HG03439 (cell line): ENCODE measurements at regions not wholly inside any gene's neighbourhood (a gene's known extent, or its start where the extent isn't known, plus 50 kb on each side); places are given as distances from the start of the nearest gene placed in this dataset.
"Not testable (repeated sequence)": the region's sequence is repeated elsewhere in the genome, so short reads cannot be mapped to it uniquely, and the experiment has no call there.

Source experiments
- ATAC-seq: cut with Tn5 transposase; IDR thresholded peaks from one replicate; pipeline ENCODE4 v1.9.1; 2021; ENCODE audit warnings: mild to moderate bottlenecking, moderate library complexity; ENCODE audit not compliant: unreplicated experiment

DNA sequence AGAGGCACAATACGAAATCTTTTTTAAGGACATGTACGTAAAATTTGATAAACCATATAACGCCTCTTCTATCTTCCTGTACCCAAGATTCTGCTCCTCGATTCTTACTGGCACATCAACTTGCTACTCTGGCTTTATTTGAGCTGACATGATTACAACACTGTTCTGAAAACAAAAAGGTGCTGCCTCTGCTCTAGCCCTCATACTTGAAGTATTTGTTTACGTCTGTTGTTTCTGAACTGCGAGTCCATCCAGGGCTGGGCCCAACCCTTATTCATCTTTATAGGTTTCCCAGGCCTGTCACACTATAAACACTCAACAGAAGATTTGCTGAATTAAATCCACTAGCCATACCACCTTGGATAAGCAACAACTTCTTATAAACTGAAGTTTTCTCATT, 96.2 kb upstream of the SVIL start:
- ATAC-seq: no peak

- ATAC-seq: no peak
These were observed 95.7 kb upstream of the SVIL start for GRCh38 chr10:29730458-29730857.

GRCh38 chr10:29728541-29729049, 93.8 kb upstream of the SVIL start:
- no peak for ATAC-seq

- ATAC-seq: not testable (repeated sequence)
These were observed 91.2 kb upstream of the SVIL start for GRCh38 chr10:29725927-29726326.

- no peak for ATAC-seq
These were observed 90.5 kb upstream of the SVIL start for GRCh38 chr10:29725133-29725720.

DNA sequence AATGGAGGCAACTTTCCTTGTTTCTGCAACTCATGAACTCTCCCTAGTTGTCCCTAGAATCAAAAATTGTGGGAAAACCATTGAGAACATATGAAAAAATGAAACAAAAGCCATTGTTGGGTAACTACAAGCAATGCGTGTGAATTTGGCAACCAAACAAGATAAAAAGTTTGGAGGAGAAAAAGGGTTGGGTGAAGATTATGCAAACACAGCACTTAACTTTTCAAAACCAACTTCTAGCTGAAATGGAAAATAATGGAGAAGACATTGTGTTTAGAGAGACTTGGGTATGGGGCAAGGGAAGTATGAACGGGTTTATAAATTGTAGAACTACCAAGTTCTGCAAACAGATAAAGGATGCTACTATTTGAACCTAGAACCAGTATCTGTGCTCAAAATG, 89.0 kb upstream of the SVIL start:
- no peak for ATAC-seq

DNA sequence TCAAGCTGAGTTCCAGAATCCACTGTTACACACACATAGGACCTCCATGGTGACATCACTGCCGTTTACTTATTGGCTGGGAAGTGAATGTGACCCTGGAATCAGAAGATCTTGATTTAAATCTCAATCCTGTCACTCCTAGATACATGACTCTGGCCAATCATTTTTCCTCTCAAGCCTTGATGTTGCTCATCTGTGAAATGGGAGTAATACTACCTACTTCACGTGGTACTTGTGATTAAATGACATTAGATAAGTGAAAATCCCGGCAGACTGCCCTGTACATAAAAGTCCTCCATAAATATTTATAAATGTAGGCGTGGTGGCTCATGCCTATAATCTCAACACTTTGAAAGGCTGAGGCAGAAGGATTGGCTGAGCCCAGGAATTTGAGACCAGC, 88.0 kb upstream of the SVIL start:
- no peak for ATAC-seq

DNA sequence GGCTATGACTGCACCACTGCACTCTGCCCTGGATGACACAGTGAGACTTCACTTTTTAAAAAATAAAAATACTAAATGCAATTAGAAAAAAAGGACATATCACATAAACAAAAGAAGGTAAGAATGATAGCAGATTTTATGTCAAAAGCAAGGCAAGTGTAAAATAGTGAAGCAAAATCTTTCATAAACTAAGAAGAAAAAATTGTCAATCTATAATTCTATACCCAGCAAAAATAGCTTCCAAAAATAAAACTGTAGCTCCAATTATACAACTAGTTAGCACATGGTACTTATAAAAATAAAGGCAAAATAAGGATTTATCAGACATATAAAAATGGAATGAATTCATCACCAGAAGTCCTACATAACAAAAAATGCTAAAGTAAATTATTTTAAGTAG, 85.4 kb upstream of the SVIL start:
- ATAC-seq: no peak

GRCh38 chr10:29719281-29719675, 84.5 kb upstream of the SVIL start:
- ATAC-seq: no peak

DNA sequence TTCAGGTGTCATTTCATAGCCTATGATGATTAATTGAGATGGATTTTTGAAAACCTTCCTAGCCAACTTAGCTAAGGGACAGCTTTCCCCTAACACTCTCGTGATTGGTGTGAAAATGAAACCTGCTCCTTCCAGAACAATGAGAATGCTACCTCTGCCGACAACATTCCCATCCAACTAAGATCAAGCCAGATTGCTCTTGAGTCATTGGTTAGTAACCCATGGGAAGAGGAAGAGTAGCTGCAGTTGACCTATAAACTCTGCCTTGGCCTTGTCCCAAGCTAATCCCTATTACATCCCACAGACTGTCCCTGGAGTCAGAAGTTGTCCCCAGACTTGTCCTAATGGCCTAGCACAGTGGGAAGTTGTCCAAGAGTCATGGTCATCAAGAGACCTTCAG, 80.5 kb upstream of the SVIL start:
- no peak for ATAC-seq

DNA sequence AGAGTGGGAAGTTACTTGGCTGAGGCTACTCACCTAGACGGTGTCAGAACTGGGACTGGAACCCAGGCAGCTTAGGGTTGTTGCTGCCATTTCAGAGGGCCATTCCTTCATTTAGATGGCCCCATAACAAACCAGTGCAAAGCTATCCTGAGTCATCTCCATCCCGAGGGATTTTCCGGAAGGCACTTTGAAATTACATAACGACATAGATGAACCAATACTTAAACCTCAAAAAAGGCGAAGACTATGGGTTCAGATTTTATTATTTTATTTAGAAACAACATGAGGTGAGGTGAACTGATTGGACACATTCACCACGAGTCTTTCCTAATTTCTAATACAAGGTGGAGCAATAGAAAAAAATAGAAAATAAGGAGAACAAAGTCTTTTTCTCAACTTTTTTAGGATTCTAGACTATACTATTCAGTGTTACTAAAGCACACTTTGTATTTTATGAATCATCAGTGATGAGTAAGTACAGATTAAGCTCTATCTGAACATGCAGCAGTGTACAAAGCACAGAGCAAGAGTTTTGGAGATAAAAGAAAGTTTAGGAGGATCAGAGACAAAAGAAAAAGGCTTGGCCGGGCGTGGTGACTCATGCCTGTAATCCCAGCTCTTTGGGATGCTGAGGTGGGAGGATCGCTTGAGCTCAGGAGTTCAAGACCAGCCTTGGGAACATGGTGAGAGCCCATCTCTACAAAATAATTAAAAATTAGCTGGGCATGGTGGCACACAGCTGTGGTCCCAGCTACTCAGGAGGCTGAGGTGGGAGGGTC, 79.5 kb upstream of the SVIL start:
- no peak for ATAC-seq

DNA sequence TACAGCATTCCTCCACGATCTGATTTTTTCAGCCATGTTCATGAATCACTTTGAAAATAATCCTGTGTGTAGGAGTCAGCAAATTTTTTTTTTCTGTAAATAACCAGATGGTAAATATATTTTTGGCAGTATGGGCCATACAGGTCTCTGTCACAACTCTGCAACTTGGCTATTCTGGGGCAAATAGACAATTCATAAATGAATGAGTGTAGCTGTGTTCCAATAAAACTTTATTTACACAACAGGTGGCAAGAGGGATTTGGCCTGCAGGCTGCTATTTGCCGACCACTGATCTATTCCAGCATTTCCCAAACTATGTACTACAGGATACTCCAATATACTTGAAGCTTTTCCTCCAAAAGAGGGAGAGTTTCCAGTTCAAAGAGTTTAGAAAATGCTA, 78.7 kb upstream of the SVIL start:
- ATAC-seq: no peak

GRCh38 chr10:29712108-29712507, 77.3 kb upstream of the SVIL start:
- ATAC-seq: no peak

DNA sequence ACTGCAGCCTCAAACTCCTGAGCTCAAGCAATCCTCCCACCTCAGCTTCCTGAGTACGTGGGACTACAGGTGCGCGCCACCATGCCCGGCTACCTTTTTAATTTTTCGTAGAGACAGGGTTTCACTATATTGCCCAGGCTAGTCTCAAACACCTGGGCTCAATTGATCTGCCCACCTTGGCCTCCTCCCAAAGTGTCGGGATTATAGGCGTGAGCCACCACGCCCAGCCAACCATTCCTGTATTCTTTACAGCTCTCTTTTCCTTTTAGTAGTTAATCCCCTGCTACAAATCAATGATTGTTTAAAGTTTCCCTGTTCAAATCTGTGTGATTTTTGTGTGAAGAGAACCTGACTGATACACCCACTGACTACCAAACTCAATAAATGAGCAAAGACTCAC, 75.4 kb upstream of the SVIL start:
- no peak for ATAC-seq

DNA sequence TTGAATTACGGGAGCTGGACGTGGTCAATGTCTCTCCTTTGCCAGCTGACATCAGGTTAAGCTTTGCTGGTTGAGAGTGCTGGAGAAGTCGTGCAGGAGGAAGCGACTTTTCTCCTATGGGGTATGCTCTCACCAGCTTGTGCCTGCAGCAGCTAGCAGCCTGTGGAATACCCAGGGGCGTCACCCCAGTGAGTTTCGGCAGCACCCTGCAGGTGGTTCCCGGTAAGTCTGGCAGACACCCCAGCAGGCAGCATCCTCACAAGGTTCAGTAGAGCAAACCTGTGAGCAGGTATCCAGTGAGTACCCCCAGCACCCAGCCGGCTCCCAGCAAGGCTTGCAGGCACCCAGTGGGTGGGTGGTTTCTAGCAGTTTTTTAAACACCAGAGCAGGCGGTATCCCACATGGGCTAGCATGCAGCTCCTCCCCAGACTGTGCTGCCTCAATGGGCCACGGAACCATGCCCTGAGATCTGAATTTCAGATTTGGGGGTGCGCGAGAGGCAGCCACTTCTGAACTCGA, 74.8 kb upstream of the SVIL start:
- ATAC-seq: no peak

DNA sequence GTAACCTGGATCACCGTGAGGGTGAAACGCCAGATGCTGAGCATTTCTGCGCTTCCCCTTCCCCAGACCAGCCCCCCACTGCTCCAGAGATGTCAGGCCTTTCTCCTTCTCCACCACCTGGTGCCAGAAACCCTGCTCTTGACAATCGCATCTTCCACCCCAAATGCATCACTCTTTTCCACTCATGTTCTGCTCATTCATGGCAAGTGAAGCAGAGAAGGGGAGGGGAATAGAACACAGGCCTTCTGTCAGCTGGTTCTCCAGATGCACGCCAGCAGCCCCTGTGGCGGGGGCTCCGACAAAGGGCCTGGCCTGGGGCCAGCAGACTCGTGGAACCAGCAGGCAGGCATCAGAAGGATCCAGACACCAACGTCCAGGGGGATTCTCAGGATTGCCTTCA, 68.5 kb upstream of the SVIL start:
- ATAC-seq: no peak

GRCh38 chr10:29702273-29703164, 67.7 kb upstream of the SVIL start:
- ATAC-seq: no peak

DNA sequence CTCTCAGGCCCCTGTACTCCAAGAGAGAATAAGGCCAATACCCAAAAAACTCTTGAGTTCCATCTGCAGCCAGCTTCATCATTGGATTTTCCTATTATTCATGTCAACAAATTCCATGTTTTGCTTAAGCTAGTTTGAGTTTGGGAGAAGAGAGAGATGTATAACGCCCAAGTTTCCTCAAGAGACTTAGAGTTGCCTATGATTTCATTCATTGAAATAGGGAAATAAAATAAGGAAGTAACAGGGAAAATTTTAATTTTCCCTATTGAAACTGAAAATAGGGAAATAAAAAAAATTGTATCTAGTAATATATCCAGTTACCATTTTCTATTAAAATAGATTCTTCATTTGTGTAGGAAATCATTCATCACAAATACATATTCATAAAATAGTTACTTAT, 66.5 kb upstream of the SVIL start:
- no peak for ATAC-seq

DNA sequence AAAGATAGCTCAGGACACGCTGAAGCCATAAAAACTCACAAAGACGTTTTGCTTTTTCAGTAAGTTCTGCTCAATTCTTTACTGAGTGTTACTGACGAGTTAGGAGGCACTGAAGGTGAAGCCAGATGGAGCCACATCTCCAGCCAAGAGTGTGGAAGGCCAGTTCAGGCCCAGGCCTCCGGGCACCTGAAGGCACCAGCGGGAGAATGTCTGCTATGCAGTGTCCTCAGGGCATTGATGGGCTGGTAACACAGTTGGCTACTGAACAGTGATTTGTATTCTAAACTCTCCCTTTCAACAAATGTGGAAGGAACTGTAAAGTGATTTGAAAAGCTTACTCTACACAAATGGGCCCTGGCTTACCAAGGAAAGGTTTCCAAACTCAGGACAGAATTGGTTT, 64.8 kb upstream of the SVIL start:
- ATAC-seq: no peak

GRCh38 chr10:29698773-29699490, 64.2 kb upstream of the SVIL start:
- no peak for ATAC-seq

- ATAC-seq: not testable (repeated sequence)
These were observed 61.8 kb upstream of the SVIL start for GRCh38 chr10:29696581-29696980.
